ENCODE measurements at regions not wholly inside any gene's neighbourhood (a gene's known extent, or its start where the extent isn't known, plus 50 kb on each side); places are given as distances from the start of the nearest gene placed in this dataset.

DNA sequence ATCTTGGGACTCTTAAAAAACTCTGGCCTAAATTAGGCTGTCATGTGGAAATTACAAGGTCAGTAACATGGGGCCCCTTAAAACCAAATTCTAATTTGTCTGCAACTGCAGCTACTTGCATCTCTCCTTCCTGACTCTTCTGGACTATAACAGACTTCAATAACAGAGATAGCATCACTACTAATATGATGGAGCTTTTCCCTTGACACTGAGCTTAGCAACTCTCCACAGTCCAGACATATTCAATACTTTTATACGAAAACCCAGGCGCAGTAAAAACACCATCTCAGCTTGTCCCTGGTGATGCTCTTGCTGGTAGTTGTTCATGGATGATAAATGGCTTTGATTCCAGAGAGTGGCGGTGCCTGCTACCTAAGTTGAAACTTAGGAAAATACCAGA, 850.4 kb downstream of the STIM2 start:
- BruUV-seq (replicated peaks): no TSS peak
- CTCF ChIA-PET: no interaction called here
- POLR2A ChIA-PET: no interaction called here

DNA sequence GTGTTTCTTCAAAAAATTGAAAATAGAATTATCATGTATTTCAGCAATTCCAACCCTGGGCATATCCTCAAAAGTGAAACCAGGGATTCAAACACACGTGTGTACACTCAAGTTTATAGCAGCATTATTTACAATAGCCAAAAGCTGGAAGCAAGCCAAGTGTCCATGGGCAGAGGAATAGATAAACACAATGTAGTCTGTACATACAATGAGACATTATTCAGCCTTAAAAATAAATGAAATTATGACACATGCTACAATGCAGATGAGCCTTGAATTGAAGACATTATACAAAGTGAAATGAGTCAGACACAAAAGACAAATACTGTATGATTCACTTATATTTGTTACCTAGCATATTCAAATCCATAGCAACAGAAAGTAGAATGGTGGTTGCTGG, 853.4 kb downstream of the STIM2 start:
- BruUV-seq (replicated peaks): no TSS peak
- H3K9me3 ChIP-seq (ENCODE audit: control insufficient read depth, insufficient read depth, low read depth, low read length): no peaks in the 10 kb centered on the region
- no peaks in the 10 kb centered on the region for H3K27me3 ChIP-seq (ENCODE audit: control insufficient read depth, insufficient read depth, low read length)
- in situ Hi-C loops (cut with HindIII; ENCODE audit: low pct_unique_long_range_greater_than_20kb, low sequenced_read_pairs) (no loop called here), intact Hi-C loops (cut with micrococcal nuclease; ENCODE audit: unreplicated experiment) (no loop called here)
- ATAC-seq: no peak
- ChIA-PET POLR2A (no interaction called here), CTCF (no interaction called here)
- H3K4me3 ChIP-seq (ENCODE audit: low read depth in 2 of 2, low read length in 2 of 2): no peak overlapping the region
- H3K36me3 ChIP-seq (ENCODE audit: control insufficient read depth, insufficient read depth, low read length): no peaks in the 10 kb centered on the region
- no peak for TF ChIP-seq POLR2AphosphoS5 (IDR thresholded peaks at IDR 0.05; ENCODE audit: low read depth, low read length)
- TF ChIP-seq, protein P1, sequence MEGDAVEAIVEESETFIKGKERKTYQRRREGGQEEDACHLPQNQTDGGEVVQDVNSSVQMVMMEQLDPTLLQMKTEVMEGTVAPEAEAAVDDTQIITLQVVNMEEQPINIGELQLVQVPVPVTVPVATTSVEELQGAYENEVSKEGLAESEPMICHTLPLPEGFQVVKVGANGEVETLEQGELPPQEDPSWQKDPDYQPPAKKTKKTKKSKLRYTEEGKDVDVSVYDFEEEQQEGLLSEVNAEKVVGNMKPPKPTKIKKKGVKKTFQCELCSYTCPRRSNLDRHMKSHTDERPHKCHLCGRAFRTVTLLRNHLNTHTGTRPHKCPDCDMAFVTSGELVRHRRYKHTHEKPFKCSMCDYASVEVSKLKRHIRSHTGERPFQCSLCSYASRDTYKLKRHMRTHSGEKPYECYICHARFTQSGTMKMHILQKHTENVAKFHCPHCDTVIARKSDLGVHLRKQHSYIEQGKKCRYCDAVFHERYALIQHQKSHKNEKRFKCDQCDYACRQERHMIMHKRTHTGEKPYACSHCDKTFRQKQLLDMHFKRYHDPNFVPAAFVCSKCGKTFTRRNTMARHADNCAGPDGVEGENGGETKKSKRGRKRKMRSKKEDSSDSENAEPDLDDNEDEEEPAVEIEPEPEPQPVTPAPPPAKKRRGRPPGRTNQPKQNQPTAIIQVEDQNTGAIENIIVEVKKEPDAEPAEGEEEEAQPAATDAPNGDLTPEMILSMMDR (IDR thresholded peaks at IDR 0.05): no peak
- TF ChIP-seq TCF7L2 (IDR thresholded peaks at IDR 0.05; ENCODE audit: low read depth, low read length): no peak
- TF ChIP-seq, protein P2, sequence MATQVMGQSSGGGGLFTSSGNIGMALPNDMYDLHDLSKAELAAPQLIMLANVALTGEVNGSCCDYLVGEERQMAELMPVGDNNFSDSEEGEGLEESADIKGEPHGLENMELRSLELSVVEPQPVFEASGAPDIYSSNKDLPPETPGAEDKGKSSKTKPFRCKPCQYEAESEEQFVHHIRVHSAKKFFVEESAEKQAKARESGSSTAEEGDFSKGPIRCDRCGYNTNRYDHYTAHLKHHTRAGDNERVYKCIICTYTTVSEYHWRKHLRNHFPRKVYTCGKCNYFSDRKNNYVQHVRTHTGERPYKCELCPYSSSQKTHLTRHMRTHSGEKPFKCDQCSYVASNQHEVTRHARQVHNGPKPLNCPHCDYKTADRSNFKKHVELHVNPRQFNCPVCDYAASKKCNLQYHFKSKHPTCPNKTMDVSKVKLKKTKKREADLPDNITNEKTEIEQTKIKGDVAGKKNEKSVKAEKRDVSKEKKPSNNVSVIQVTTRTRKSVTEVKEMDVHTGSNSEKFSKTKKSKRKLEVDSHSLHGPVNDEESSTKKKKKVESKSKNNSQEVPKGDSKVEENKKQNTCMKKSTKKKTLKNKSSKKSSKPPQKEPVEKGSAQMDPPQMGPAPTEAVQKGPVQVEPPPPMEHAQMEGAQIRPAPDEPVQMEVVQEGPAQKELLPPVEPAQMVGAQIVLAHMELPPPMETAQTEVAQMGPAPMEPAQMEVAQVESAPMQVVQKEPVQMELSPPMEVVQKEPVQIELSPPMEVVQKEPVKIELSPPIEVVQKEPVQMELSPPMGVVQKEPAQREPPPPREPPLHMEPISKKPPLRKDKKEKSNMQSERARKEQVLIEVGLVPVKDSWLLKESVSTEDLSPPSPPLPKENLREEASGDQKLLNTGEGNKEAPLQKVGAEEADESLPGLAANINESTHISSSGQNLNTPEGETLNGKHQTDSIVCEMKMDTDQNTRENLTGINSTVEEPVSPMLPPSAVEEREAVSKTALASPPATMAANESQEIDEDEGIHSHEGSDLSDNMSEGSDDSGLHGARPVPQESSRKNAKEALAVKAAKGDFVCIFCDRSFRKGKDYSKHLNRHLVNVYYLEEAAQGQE (IDR thresholded peaks at IDR 0.05; ENCODE audit: insufficient read depth in 1 of 2, low read depth in 2 of 2, low read length in 1 of 2): no peak
- no peak for TF ChIP-seq SIN3A (IDR thresholded peaks at IDR 0.05; ENCODE audit: borderline replicate concordance, insufficient read depth, low read depth, low read length)
- DNase-seq (ENCODE audit: low read depth, low spot score): no peak
- H3K27ac ChIP-seq (ENCODE audit: low read length): no peak overlapping the region
- H3K4me1 ChIP-seq (ENCODE audit: control insufficient read depth, insufficient read depth, low read length): no peaks in the 10 kb centered on the region

More for the DNA sequence above, 850.4 kb downstream of the STIM2 start:
- no peak for DNase-seq (ENCODE audit: low read depth, low spot score)
- intact Hi-C loops (cut with micrococcal nuclease; ENCODE audit: unreplicated experiment) (no loop called here), in situ Hi-C loops (cut with HindIII; ENCODE audit: low pct_unique_long_range_greater_than_20kb, low sequenced_read_pairs) (no loop called here)
- H3K9me3 ChIP-seq (ENCODE audit: control insufficient read depth, insufficient read depth, low read depth, low read length): no peaks in the 10 kb centered on the region
- H3K27ac ChIP-seq (ENCODE audit: low read length): no peak overlapping the region
- no peaks in the 10 kb centered on the region for H3K27me3 ChIP-seq (ENCODE audit: control insufficient read depth, insufficient read depth, low read length)
- no peak overlapping the region for H3K4me3 ChIP-seq (ENCODE audit: low read depth in 2 of 2, low read length in 2 of 2)
- no peak for ATAC-seq
- no peaks in the 10 kb centered on the region for H3K36me3 ChIP-seq (ENCODE audit: control insufficient read depth, insufficient read depth, low read length)
- TF ChIP-seq POLR2AphosphoS5 (IDR thresholded peaks at IDR 0.05; ENCODE audit: low read depth, low read length): no peak
- no peak for TF ChIP-seq TCF7L2 (IDR thresholded peaks at IDR 0.05; ENCODE audit: low read depth, low read length)
- TF ChIP-seq, protein P2 (IDR thresholded peaks at IDR 0.05; ENCODE audit: insufficient read depth in 1 of 2, low read depth in 2 of 2, low read length in 1 of 2): no peak
- no peak for TF ChIP-seq SIN3A (IDR thresholded peaks at IDR 0.05; ENCODE audit: borderline replicate concordance, insufficient read depth, low read depth, low read length)
- TF ChIP-seq, protein P1 (IDR thresholded peaks at IDR 0.05): no peak
- H3K4me1 ChIP-seq (ENCODE audit: control insufficient read depth, insufficient read depth, low read length): no peaks in the 10 kb centered on the region

Data from Panc1 (cell line).